ENCODE measurements at regions not wholly inside any gene's neighbourhood (a gene's known extent, or its start where the extent isn't known, plus 50 kb on each side); places are given as distances from the start of the nearest gene placed in this dataset.
A peak's percentile ranks its signal among the peaks of the same experiment; 100 is the strongest.

DNA sequence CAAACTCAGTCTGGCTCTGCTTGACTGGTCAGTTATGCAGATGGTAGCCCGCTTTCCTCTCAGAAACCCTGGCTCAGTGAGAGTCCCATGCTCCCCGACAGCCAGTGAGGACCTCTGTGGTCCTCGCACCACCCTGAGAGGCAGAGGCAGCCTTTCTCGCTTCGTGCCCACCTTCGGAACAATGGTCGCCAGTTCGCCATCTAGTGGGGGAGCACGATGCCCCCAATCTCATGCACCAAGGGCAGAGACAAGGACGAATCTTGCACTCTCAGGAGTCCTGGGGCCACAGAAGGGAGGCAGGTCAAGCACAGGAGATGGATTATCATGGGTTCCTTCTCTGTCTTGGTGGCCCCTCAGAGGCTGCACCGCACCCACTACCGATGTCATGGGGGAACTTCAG lies 75.2 kb downstream of the RHCG start:
- Histone ChIP-seq H3K9ac (ENCODE audit: low read length in 3 of 3) (no peak overlapping the region), H3K4me3 (ENCODE audit: low read length in 3 of 3) (no peak overlapping the region), H3K27ac (ENCODE audit: low read depth in 2 of 2, low read length in 2 of 2) (no peak overlapping the region), H3K27me3 (ENCODE audit: control insufficient read depth, insufficient read depth, low read length) (peaks cover 9% of the 10 kb centered on the region), H3K9me3 (ENCODE audit: control insufficient read depth in 2 of 3, insufficient read depth in 1 of 3, low read length in 3 of 3) (no peaks in the 10 kb centered on the region), H3K4me1 (ENCODE audit: control insufficient read depth in 2 of 3, insufficient read depth in 2 of 3, low read depth in 1 of 3, low read length in 3 of 3) (no peaks in the 10 kb centered on the region), H3K36me3 (ENCODE audit: control insufficient read depth in 2 of 3, insufficient read depth in 3 of 3, low read length in 3 of 3) (no peaks in the 10 kb centered on the region)
- FAIRE-seq, result no peak
- TF ChIP-seq, protein P1, sequence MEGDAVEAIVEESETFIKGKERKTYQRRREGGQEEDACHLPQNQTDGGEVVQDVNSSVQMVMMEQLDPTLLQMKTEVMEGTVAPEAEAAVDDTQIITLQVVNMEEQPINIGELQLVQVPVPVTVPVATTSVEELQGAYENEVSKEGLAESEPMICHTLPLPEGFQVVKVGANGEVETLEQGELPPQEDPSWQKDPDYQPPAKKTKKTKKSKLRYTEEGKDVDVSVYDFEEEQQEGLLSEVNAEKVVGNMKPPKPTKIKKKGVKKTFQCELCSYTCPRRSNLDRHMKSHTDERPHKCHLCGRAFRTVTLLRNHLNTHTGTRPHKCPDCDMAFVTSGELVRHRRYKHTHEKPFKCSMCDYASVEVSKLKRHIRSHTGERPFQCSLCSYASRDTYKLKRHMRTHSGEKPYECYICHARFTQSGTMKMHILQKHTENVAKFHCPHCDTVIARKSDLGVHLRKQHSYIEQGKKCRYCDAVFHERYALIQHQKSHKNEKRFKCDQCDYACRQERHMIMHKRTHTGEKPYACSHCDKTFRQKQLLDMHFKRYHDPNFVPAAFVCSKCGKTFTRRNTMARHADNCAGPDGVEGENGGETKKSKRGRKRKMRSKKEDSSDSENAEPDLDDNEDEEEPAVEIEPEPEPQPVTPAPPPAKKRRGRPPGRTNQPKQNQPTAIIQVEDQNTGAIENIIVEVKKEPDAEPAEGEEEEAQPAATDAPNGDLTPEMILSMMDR (IDR thresholded peaks at IDR 0.05; ENCODE audit: borderline replicate concordance, extremely low read depth, insufficient read depth), result no peak
- intact Hi-C loops (cut with DNase I), result loop anchor here (10.0 kb wide), 1 partner anchor 56 kb away; no protein-coding TSS in a partner anchor
- DNase-seq, result no peak

DNA sequence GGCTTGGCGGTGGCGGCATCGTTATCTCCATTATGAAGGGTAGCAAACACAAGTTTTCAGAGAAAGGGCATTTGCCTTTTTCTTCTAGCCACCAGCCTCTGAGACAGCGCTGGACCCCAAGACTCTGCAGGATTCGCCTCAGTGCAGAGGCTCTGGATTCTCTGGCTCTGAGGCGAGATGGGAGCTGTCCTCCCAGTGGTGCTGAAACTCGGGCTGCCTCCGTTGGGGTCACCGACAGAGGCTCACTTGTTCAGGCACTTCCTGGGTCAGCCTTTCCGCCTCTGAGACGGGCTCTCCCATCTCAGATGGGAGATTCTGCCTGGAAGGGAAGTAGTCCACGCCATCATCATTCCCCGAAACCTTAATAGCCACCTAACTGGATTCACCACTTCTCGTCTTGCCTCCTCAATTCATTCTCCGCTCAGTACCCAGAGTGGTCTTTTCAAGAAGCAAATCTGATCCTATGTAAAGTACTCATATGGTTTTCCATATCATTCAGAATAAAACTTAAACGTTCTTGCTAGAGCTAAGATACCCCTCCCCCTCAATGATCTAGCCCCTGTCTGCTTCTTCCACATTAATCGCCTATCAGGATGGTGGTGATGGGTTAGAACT lies 76.9 kb downstream of the RHCG start:
- H3K9ac ChIP-seq (ENCODE audit: low read length in 3 of 3), result no peak overlapping the region
- TF ChIP-seq, protein P1 (IDR thresholded peaks at IDR 0.05; ENCODE audit: borderline replicate concordance, extremely low read depth, insufficient read depth), result no peak
- H3K9me3 ChIP-seq (ENCODE audit: control insufficient read depth in 2 of 3, insufficient read depth in 1 of 3, low read length in 3 of 3), result no peaks in the 10 kb centered on the region
- no peaks in the 10 kb centered on the region for H3K36me3 ChIP-seq (ENCODE audit: control insufficient read depth in 2 of 3, insufficient read depth in 3 of 3, low read length in 3 of 3)
- FAIRE-seq, result no peak
- DNase-seq, result peak in 4 of 5 donors; percentile 70 to 86 (median 85)
- no peak overlapping the region for H3K27ac ChIP-seq (ENCODE audit: low read depth in 2 of 2, low read length in 2 of 2)
- no peaks in the 10 kb centered on the region for H3K4me1 ChIP-seq (ENCODE audit: control insufficient read depth in 2 of 3, insufficient read depth in 2 of 3, low read depth in 1 of 3, low read length in 3 of 3)
- intact Hi-C loops (cut with DNase I), result no loop called here
- H3K27me3 ChIP-seq (ENCODE audit: control insufficient read depth, insufficient read depth, low read length), result peaks cover 22% of the 10 kb centered on the region
- no peak overlapping the region for H3K4me3 ChIP-seq (ENCODE audit: low read length in 3 of 3)

DNA sequence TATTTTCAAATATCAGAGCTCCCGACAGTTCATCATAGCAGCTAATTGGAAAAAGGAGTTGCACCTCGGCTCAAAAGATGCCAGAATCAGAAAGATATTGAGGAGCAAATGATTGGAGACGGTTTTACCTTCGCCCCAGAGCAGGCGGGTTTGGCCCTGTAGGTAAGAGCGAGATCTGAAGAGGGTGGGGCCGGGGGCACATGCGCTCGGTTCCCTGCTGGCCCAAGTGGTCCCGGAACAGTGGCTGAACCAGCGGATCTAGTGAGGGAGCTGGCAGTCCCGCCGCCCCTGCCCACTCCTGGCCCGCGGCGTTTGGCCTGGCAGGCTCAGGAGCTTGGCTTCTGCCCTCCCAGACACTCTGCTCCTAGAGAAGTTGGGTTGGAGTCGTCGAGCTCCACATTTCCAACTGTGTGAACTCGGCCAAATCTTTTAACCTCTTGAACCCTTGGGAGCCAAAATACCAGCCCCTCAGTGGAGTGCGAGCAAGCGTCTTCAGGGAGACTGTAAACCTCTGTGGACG lies 79.1 kb downstream of the RHCG start:
- no peaks in the 10 kb centered on the region for H3K4me1 ChIP-seq (ENCODE audit: control insufficient read depth in 2 of 3, insufficient read depth in 2 of 3, low read depth in 1 of 3, low read length in 3 of 3)
- no peak overlapping the region for H3K4me3 ChIP-seq (ENCODE audit: low read length in 3 of 3)
- H3K9me3 ChIP-seq (ENCODE audit: control insufficient read depth in 2 of 3, insufficient read depth in 1 of 3, low read length in 3 of 3), result no peaks in the 10 kb centered on the region
- H3K27ac ChIP-seq (ENCODE audit: low read depth in 2 of 2, low read length in 2 of 2), result no peak overlapping the region
- peaks cover 43% of the 10 kb centered on the region for H3K27me3 ChIP-seq (ENCODE audit: control insufficient read depth, insufficient read depth, low read length)
- DNase-seq (no peak), FAIRE-seq (no peak)
- intact Hi-C loops (cut with DNase I), result no loop called here
- no peak overlapping the region for H3K9ac ChIP-seq (ENCODE audit: low read length in 3 of 3)
- TF ChIP-seq, protein P1 (IDR thresholded peaks at IDR 0.05; ENCODE audit: borderline replicate concordance, extremely low read depth, insufficient read depth), result no peak
- H3K36me3 ChIP-seq (ENCODE audit: control insufficient read depth in 2 of 3, insufficient read depth in 3 of 3, low read length in 3 of 3), result no peaks in the 10 kb centered on the region
